Panc1 (cell line): ENCODE measurements at regions not wholly inside any gene's neighbourhood (a gene's known extent, or its start where the extent isn't known, plus 50 kb on each side); places are given as distances from the start of the nearest gene placed in this dataset.

ENCODE experiments used
- ATAC-seq: fragments of 200-7000 bp; cut with Tn5 transposase; 2 replicates; pipeline ENCODE4 v1.9.1; 2020; ENCODE audit warnings: mild to moderate bottlenecking, moderate library complexity
- BruUV-seq: library from RNA; stranded (reverse); fragments of 400-500 nt; replicated peaks from 2 replicates; lab custom pipeline; 2021; lab: Mats Ljungman, UMichigan
- CTCF ChIA-PET: fragments of 300-600 bp; sonication (Branson Sonifier 250); formaldehyde crosslinking; loops from one replicate; lab custom pipeline; 2022; ENCODE audit warnings: antibody characterized with exemption; lab: Charles Lee
- POLR2A ChIA-PET: fragments of 300-600 bp; sonication (Branson Sonifier 250); formaldehyde crosslinking; loops from one replicate; lab custom pipeline; 2022; ENCODE audit warnings: antibody characterized with exemption; lab: Charles Lee
- DNase-seq: peaks from one replicate; pipeline ENCODE4 v3.0.0-alpha.2; 2010; ENCODE audit warnings: low read depth, low spot score
- H3K27ac ChIP-seq: 2 replicates; pipeline ENCODE4 v1.5.1; 2011; ENCODE audit warnings: mild to moderate bottlenecking, low read length, inconsistent platforms
- H3K27me3 ChIP-seq: fragments of 200-500 bp; sonication (Bioruptor generic); 2 replicates; pipeline ENCODE4 v1.6.0; 2014; ENCODE audit warnings: low read length, inconsistent platforms; ENCODE audit not compliant: control insufficient read depth, insufficient read depth
- H3K36me3 ChIP-seq: fragments of 200-500 bp; sonication (Bioruptor generic); 2 replicates; pipeline ENCODE4 v1.5.1; 2014; ENCODE audit warnings: inconsistent platforms, mild to moderate bottlenecking, low read length, moderate library complexity; ENCODE audit not compliant: control insufficient read depth, insufficient read depth
- H3K4me1 ChIP-seq: 2 replicates; pipeline ENCODE4 v1.5.1; 2011; ENCODE audit warnings: inconsistent platforms, mild to moderate bottlenecking, low read length, moderate library complexity; ENCODE audit not compliant: control insufficient read depth, insufficient read depth
- H3K4me3 ChIP-seq, 2 experiments: 2 replicates each; pipeline ENCODE4 v1.5.1; 2011 to 2012; ENCODE audit warnings: low read depth in 2 of 2, low read length in 2 of 2, mild to moderate bottlenecking in 2 of 2, inconsistent platforms in 1 of 2, moderate library complexity in 1 of 2
- H3K9me3 ChIP-seq: fragments of 200-500 bp; sonication (Bioruptor generic); 2 replicates; pipeline ENCODE4 v1.5.1; 2014; ENCODE audit warnings: low read depth, mild to moderate bottlenecking, inconsistent platforms, low read length, moderate library complexity; ENCODE audit not compliant: control insufficient read depth, insufficient read depth
- POLR2AphosphoS5 ChIP-seq: IDR thresholded peaks from 2 replicates; pipeline ENCODE4 v1.6.1; 2012; ENCODE audit warnings: mild to moderate bottlenecking, low read depth, low read length, moderate library complexity
- SIN3A ChIP-seq: IDR thresholded peaks from 2 replicates; pipeline ENCODE4 v1.6.1; 2012; ENCODE audit warnings: low read depth, mild to moderate bottlenecking, low read length, moderate library complexity, borderline replicate concordance; ENCODE audit not compliant: insufficient read depth
- TCF7L2 ChIP-seq: IDR thresholded peaks from 2 replicates; pipeline ENCODE4 v1.6.1; 2011; ENCODE audit warnings: mild to moderate bottlenecking, low read depth, low read length, inconsistent platforms
- in situ Hi-C: cut with HindIII; loops from 2 replicates; pipeline ENCODE4 v1.10.0; 2016; ENCODE audit warnings: low sequenced_read_pairs, low pct_unique_long_range_greater_than_20kb
- intact Hi-C: fragments of 100-400 bp; cut with micrococcal nuclease; formaldehyde crosslinking; loops from one replicate; pipeline ENCODE4 v1.10.0; 2022; ENCODE audit not compliant: unreplicated experiment
- TF ChIP-seq, protein P1 (sequence below), 2 experiments: IDR thresholded peaks; 2 replicates each; pipeline ENCODE4 v1.6.1; 2011 to 2012; ENCODE audit warnings: low read depth in 2 of 2, control low read depth in 1 of 2, low read length in 1 of 2, mild to moderate bottlenecking in 1 of 2, moderate library complexity in 1 of 2; ENCODE audit not compliant: insufficient read depth in 1 of 2
- TF ChIP-seq, protein P2 (sequence below): fragments of 450-650 bp; IDR thresholded peaks from 2 replicates; pipeline ENCODE4 v1.5.1; 2017; ENCODE audit warnings: mild to moderate bottlenecking

DNA sequence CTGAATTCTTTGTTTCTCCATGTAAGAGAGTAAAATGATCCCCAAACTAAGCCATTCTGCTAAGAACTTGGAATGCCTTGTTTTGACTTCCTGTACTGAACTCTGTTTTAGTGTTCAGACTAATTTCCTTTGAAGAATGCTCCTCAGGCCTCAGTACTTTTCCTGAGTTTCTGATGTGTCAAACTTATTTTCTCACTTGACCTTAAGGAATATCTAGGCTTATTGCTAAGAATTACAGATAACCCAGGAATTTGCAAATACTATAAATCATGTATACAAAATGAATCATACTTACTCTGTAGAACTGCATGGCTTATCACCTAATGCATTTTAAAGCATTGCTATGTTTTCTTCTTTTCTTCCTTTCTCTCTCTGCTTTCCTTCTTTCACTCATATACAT lies 93.1 kb upstream of the PKP2 start:
- CTCF ChIA-PET, result no interaction called here
- in situ Hi-C loops, result no loop called here

DNA sequence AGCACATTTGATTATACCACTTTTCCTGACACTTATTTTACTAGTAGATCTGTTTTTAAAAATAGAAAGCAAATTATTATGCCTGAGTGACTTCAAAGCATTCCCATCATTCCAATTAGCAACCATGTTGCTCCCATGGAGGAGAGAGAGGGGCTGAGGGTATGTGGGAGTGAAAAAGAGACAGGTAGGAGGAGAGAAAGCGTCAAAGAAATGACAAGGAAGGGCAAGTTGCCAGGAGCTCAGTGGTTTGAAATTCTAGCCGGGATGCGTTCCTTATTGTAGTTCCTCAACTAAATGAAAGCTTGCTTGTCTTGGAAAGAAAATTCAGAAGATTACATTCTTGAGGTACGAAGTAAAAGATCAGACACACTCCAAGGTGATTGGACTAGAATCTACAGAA lies 92.4 kb upstream of the PKP2 start:
- H3K36me3 ChIP-seq, result no peaks in the 10 kb centered on the region
- TF ChIP-seq POLR2AphosphoS5 (no peak), TCF7L2 (no peak), SIN3A (no peak)
- TF ChIP-seq, protein P1, sequence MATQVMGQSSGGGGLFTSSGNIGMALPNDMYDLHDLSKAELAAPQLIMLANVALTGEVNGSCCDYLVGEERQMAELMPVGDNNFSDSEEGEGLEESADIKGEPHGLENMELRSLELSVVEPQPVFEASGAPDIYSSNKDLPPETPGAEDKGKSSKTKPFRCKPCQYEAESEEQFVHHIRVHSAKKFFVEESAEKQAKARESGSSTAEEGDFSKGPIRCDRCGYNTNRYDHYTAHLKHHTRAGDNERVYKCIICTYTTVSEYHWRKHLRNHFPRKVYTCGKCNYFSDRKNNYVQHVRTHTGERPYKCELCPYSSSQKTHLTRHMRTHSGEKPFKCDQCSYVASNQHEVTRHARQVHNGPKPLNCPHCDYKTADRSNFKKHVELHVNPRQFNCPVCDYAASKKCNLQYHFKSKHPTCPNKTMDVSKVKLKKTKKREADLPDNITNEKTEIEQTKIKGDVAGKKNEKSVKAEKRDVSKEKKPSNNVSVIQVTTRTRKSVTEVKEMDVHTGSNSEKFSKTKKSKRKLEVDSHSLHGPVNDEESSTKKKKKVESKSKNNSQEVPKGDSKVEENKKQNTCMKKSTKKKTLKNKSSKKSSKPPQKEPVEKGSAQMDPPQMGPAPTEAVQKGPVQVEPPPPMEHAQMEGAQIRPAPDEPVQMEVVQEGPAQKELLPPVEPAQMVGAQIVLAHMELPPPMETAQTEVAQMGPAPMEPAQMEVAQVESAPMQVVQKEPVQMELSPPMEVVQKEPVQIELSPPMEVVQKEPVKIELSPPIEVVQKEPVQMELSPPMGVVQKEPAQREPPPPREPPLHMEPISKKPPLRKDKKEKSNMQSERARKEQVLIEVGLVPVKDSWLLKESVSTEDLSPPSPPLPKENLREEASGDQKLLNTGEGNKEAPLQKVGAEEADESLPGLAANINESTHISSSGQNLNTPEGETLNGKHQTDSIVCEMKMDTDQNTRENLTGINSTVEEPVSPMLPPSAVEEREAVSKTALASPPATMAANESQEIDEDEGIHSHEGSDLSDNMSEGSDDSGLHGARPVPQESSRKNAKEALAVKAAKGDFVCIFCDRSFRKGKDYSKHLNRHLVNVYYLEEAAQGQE (IDR thresholded peaks at IDR 0.05; ENCODE audit: insufficient read depth in 1 of 2, low read depth in 2 of 2, low read length in 1 of 2), result no peak
- TF ChIP-seq, protein P2, sequence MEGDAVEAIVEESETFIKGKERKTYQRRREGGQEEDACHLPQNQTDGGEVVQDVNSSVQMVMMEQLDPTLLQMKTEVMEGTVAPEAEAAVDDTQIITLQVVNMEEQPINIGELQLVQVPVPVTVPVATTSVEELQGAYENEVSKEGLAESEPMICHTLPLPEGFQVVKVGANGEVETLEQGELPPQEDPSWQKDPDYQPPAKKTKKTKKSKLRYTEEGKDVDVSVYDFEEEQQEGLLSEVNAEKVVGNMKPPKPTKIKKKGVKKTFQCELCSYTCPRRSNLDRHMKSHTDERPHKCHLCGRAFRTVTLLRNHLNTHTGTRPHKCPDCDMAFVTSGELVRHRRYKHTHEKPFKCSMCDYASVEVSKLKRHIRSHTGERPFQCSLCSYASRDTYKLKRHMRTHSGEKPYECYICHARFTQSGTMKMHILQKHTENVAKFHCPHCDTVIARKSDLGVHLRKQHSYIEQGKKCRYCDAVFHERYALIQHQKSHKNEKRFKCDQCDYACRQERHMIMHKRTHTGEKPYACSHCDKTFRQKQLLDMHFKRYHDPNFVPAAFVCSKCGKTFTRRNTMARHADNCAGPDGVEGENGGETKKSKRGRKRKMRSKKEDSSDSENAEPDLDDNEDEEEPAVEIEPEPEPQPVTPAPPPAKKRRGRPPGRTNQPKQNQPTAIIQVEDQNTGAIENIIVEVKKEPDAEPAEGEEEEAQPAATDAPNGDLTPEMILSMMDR, result no peak
- intact Hi-C loops, result no loop called here
- no TSS peak for BruUV-seq
- H3K4me1 ChIP-seq, result no peaks in the 10 kb centered on the region
- POLR2A ChIA-PET, result no interaction called here
- no peak overlapping the region for H3K27ac ChIP-seq
- in situ Hi-C loops, result no loop called here
- no peaks in the 10 kb centered on the region for H3K27me3 ChIP-seq
- H3K4me3 ChIP-seq, result no peak overlapping the region
- ATAC-seq, result no peak
- H3K9me3 ChIP-seq, result no peaks in the 10 kb centered on the region
- CTCF ChIA-PET, result no interaction called here
- no peak for DNase-seq

More for the DNA sequence above, 93.1 kb upstream of the PKP2 start:
- ATAC-seq, result no peak
- H3K36me3 ChIP-seq, result no peaks in the 10 kb centered on the region
- H3K27me3 ChIP-seq, result no peaks in the 10 kb centered on the region
- H3K27ac ChIP-seq, result no peak overlapping the region
- H3K9me3 ChIP-seq, result no peaks in the 10 kb centered on the region
- no TSS peak for BruUV-seq
- intact Hi-C loops, result no loop called here
- no peak for DNase-seq
- H3K4me3 ChIP-seq, result no peak overlapping the region
- POLR2A ChIA-PET, result no interaction called here
- no peaks in the 10 kb centered on the region for H3K4me1 ChIP-seq
- TF ChIP-seq, protein P1 (IDR thresholded peaks at IDR 0.05; ENCODE audit: insufficient read depth in 1 of 2, low read depth in 2 of 2, low read length in 1 of 2), result no peak
- no peak for TF ChIP-seq POLR2AphosphoS5
- TF ChIP-seq, protein P2, result no peak
- TF ChIP-seq SIN3A, result no peak
- TF ChIP-seq TCF7L2, result no peak
